Thoracic aorta (tissue), 2 donors: ENCODE measurements at regions not wholly inside any gene's neighbourhood (a gene's known extent, or its start where the extent isn't known, plus 50 kb on each side); places are given as distances from the start of the nearest gene placed in this dataset.

Experiments
- ATAC-seq: fragments of 150-250 bp; one replicate; pipeline ENCODE4 v1.8.0; 2017; ENCODE audit warnings: low read depth; ENCODE audit not compliant: insufficient number of reproducible peaks, low FRiP score
- DNase-seq: peaks from one replicate; pipeline ENCODE4 v3.0.0-alpha.2; 2020; ENCODE audit warnings: low spot score
- H3K27ac ChIP-seq, 2 donors: fragments of 200-600 bp; sonication (generic); 1 replicate in 1 of 2; 2 replicates in 1 of 2; pipeline ENCODE4 v1.5.1; 2016; ENCODE audit warnings: mild to moderate bottlenecking in 2 of 2, moderate library complexity in 2 of 2
- H3K27me3 ChIP-seq: fragments of 200-600 bp; sonication (generic); replicated peaks from 2 replicates; pipeline ENCODE4 v1.6.0; 2016; ENCODE audit warnings: mild to moderate bottlenecking; ENCODE audit not compliant: insufficient read depth
- H3K36me3 ChIP-seq: fragments of 200-600 bp; sonication (generic); one replicate; pipeline ENCODE4 v1.5.1; 2016
- H3K4me1 ChIP-seq, 2 donors: fragments of 200-600 bp; sonication (generic); 1 replicate in 1 of 2; 2 replicates in 1 of 2; pipeline versions ENCODE4 v1.5.1 to v1.6.0; 2016; ENCODE audit warnings: low read depth in 2 of 2, mild to moderate bottlenecking in 1 of 2; ENCODE audit not compliant: control insufficient read depth in 1 of 2
- H3K4me3 ChIP-seq: fragments of 200-600 bp; sonication (generic); 2 replicates; pipeline ENCODE4 v1.5.1; 2016; ENCODE audit warnings: mild to moderate bottlenecking
- H3K9me3 ChIP-seq: fragments of 200-600 bp; sonication (generic); 2 replicates; pipeline ENCODE4 v1.5.1; 2016
- TF ChIP-seq, protein P1 (sequence below): fragments of 200-600 bp; sonication (generic); IDR thresholded peaks from one replicate; pipeline ENCODE4 v1.5.1; 2019; ENCODE audit warnings: antibody characterized with exemption

DNA sequence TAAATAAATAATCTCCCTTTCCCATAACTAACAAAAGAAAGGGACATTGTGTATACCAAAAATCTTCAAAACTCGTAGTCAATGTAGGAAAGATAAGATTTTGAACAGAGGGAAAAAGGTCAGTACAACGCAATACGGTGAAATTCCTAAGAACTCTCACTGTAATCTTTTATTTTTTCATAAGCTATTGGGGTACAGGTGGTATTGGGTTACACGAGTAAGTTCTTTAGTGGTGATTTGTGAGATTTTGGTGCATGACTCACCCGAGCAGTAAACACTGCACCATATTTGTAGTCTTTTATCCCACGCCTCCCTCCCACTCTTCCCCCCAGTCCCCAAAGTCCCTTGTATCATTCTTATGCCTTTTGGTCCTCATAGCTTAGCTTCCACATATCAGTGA, 718.0 kb downstream of the TBL1XR1 start:
- Histone ChIP-seq H3K27me3 (no peaks in the 10 kb centered on the region), H3K27ac (no peak overlapping the region), H3K4me3 (no peak overlapping the region), H3K9me3 (no peaks in the 10 kb centered on the region), H3K4me1 (no peaks in the 10 kb centered on the region), H3K36me3 (no peaks in the 10 kb centered on the region)
- ATAC-seq: no peak
- TF ChIP-seq, protein P1, sequence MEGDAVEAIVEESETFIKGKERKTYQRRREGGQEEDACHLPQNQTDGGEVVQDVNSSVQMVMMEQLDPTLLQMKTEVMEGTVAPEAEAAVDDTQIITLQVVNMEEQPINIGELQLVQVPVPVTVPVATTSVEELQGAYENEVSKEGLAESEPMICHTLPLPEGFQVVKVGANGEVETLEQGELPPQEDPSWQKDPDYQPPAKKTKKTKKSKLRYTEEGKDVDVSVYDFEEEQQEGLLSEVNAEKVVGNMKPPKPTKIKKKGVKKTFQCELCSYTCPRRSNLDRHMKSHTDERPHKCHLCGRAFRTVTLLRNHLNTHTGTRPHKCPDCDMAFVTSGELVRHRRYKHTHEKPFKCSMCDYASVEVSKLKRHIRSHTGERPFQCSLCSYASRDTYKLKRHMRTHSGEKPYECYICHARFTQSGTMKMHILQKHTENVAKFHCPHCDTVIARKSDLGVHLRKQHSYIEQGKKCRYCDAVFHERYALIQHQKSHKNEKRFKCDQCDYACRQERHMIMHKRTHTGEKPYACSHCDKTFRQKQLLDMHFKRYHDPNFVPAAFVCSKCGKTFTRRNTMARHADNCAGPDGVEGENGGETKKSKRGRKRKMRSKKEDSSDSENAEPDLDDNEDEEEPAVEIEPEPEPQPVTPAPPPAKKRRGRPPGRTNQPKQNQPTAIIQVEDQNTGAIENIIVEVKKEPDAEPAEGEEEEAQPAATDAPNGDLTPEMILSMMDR: no peak
- no peak for DNase-seq

DNA sequence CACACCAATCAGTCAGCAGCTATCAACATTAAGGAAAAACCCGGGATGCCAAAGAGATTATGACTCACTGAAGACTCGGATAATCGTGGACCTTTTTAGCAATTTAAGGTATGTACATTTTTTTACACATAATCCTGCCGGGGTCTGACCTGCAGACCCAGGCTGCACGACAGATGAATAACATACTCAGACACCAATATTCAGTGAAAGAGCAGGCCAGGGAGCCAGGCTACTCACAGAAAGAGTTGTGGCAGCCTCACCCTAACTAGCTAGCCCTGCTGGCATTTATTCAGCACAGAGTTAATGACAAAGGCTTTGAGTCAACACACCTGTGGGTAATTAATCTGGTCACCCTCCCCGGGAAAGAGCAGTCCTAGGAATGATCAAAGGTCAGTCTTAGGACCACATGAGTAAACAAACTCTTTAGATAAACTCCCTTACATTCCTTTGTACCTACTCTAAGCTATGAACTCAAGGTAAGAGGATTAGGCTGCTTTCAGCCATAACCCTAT, 727.5 kb downstream of the TBL1XR1 start:
- Histone ChIP-seq H3K9me3 (no peaks in the 10 kb centered on the region), H3K4me1 (no peaks in the 10 kb centered on the region), H3K27ac (no peak overlapping the region), H3K36me3 (no peaks in the 10 kb centered on the region), H3K27me3 (no peaks in the 10 kb centered on the region), H3K4me3 (no peak overlapping the region)
- DNase-seq (no peak), ATAC-seq (no peak)
- TF ChIP-seq, protein P1: no peak

DNA sequence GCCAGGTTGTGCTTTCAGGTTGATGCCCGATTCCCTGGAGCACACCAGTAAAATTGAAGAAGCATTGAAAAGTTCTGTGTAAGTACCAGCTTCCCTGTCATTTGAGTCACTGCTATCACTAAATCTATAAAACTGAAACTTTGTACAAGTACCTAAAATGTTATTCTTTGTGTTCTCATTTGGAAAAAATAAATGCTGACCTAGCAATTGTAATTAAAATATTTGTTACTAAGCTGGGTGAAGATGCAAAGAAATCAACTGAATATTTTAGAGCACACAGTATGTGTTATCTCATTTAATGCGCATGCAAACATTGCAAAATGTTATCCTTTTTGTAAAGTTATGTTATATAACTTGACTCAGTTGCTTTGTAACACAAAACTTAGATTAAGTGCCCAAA, 733.7 kb downstream of the TBL1XR1 start:
- ATAC-seq: no peak

DNA sequence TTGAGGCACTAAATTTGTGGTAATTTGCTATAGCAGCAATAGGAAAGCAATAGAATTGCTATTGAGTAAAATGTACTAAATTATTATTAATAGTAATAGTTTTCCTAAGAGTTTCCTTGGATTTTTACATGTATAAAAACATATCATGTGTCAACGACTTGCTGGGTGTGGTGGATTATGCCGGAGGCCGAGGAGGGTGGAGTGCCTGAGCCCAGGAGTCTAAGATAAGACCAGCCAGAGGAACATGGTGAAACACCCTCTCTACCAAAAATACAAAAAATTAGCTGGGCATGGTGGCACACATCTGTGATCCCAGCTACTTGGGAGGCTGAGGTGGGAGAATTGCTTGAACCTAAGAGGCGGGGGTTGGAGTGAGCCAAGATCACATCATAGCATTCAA, 749.9 kb downstream of the TBL1XR1 start:
- no peaks in the 10 kb centered on the region for H3K4me1 ChIP-seq
- no peak overlapping the region for H3K27ac ChIP-seq
- H3K36me3 ChIP-seq: no peaks in the 10 kb centered on the region
- DNase-seq (no peak), ATAC-seq (no peak)
- TF ChIP-seq, protein P1: no peak
- no peaks in the 10 kb centered on the region for H3K27me3 ChIP-seq
- H3K9me3 ChIP-seq: no peaks in the 10 kb centered on the region
- H3K4me3 ChIP-seq: no peak overlapping the region

More for the DNA sequence above, 733.7 kb downstream of the TBL1XR1 start:
- no peak for DNase-seq
- Histone ChIP-seq H3K27ac (no peak overlapping the region), H3K36me3 (no peaks in the 10 kb centered on the region), H3K9me3 (no peaks in the 10 kb centered on the region), H3K4me3 (no peak overlapping the region), H3K4me1 (no peaks in the 10 kb centered on the region), H3K27me3 (no peaks in the 10 kb centered on the region)
- TF ChIP-seq, protein P1: no peak

DNA sequence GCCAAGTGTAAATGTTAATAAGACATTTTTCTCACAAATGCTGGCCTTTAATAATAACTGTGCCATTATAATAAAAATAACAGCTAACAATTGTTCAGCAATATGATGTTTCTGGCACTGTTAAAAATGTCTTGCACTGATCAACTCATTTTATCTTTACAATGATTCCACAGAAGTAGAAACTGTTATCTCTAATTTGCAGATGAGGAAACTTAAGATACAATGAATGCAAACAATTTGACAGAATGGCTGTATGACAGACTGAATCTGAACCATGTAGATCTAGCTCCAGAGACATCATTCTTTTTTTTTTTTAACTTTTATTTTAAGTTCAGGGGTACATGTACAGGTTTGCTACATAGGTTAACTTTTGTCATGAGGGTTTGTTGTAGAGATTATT, 755.0 kb downstream of the TBL1XR1 start:
- Histone ChIP-seq H3K4me1 (no peaks in the 10 kb centered on the region), H3K27me3 (no peaks in the 10 kb centered on the region), H3K27ac (no peak overlapping the region), H3K4me3 (no peak overlapping the region), H3K36me3 (no peaks in the 10 kb centered on the region), H3K9me3 (no peaks in the 10 kb centered on the region)
- DNase-seq (no peak), ATAC-seq (no peak)
- TF ChIP-seq, protein P1: no peak
